ENCODE measurements at regions not wholly inside any gene's neighbourhood (a gene's known extent, or its start where the extent isn't known, plus 50 kb on each side); places are given as distances from the start of the nearest gene placed in this dataset.

GRCh38 chr11:121365304-121365703 is 72.7 kb downstream of the SC5D start:
- TF ChIP-seq POLR2A (IDR thresholded peaks at IDR 0.05; ENCODE audit: low read depth) = no peak
- TF ChIP-seq, protein P1, sequence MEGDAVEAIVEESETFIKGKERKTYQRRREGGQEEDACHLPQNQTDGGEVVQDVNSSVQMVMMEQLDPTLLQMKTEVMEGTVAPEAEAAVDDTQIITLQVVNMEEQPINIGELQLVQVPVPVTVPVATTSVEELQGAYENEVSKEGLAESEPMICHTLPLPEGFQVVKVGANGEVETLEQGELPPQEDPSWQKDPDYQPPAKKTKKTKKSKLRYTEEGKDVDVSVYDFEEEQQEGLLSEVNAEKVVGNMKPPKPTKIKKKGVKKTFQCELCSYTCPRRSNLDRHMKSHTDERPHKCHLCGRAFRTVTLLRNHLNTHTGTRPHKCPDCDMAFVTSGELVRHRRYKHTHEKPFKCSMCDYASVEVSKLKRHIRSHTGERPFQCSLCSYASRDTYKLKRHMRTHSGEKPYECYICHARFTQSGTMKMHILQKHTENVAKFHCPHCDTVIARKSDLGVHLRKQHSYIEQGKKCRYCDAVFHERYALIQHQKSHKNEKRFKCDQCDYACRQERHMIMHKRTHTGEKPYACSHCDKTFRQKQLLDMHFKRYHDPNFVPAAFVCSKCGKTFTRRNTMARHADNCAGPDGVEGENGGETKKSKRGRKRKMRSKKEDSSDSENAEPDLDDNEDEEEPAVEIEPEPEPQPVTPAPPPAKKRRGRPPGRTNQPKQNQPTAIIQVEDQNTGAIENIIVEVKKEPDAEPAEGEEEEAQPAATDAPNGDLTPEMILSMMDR (IDR thresholded peaks at IDR 0.05) = no peak
